Kasumi-1 (cell line): ENCODE measurements at regions not wholly inside any gene's neighbourhood (a gene's known extent, or its start where the extent isn't known, plus 50 kb on each side); places are given as distances from the start of the nearest gene placed in this dataset.

ENCODE experiments used
- DNase-seq, 2 experiments: peaks; one replicate each; lab custom pipeline; 2025; lab: John Stamatoyannopoulos, UW

GRCh38 chr10:29113616-29113945, 175.3 kb upstream of the LYZL1 start:
- no peak for DNase-seq

DNA sequence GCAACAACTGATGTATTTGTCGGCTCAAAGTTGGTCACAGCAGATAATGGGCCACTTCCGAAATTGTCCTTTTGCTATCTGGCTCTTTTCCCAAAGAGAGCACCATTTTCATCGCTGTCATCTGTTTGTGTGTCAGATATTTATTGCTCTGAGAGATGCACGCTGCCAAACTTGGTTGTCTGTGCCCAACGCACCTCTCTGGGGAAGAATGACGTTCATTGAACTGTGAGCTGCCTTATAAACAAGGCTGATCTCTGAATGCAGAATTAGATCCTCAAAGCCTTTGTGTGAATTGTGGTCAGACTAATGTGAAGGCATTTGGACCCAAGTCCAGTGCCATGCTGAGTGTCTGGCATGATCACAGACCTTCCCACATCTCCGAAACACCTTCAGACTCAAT, 174.7 kb upstream of the LYZL1 start:
- no peak for DNase-seq

GRCh38 chr10:29117781-29118180, 171.1 kb upstream of the LYZL1 start:
- no peak for DNase-seq

GRCh38 chr10:29119374-29119773, 169.5 kb upstream of the LYZL1 start:
- DNase-seq, result no peak

DNA sequence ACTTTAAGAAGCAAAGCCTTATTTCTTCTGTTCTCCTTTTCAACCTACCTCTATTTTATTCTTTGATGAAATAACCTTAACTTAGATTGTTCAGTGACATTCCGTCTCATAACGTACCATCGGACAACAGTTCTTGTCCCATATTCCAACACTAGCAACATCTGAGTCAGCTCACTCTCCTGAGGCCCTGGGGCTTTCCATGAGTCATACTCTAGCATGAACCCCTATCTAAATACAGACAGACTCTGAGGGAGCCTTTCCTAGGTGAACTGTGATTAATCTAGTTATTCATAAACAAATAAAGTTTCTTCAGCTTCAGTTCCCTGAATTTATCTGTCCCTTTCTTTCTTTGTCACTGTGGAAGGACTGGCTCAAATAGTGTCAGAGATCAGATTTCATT, 168.7 kb upstream of the LYZL1 start:
- DNase-seq, result no peak

DNA sequence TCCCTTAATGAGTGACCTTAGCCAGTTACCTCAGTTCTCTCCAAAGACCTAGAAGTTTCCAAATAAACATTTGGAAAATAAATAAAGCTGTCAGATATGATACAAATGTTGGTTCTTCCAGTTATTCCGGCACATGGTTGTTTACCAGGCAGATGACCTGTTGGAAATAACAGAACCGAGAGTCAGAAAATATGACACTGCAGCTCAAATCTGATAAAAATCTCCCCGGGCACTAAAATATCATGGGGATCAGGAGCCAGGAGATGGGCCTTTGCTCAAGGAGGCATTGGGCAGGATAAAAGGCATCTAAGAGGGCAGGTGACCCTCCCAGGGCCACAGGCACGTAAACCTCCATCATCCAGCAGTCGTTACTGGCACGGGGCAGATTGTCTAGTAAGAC, 164.0 kb upstream of the LYZL1 start:
- no peak for DNase-seq

DNA sequence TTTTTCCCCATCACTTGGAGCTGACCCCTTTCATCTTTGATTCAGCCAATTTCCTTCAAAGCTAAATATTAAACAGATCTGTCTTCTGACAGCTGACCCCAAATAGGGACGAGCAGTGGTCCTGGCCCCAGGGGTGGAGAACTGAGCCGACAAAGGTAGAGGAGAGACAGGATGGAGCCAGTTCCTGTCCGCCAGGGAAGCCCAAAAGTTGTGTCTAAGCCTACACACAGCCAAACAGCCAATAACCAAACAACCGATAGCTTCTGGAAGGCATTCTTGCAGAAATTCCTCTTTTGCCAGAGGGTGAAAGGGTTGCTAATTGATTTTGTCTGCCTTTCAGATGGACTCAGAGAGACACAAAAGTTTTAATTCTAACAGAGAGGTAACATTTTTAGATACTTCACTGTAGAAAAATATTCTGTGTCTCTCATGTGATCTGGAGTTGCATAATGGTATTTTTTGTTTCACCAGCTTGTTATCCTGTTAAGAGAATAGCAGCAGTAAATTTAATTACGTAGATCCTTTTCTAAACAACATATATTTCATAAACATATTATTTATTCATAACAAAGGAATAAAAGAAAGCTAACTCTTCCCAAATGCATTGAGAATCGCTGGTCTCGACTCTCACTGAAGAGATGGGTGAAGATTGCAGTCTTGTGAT, 161.7 kb upstream of the LYZL1 start:
- no peak for DNase-seq

DNA sequence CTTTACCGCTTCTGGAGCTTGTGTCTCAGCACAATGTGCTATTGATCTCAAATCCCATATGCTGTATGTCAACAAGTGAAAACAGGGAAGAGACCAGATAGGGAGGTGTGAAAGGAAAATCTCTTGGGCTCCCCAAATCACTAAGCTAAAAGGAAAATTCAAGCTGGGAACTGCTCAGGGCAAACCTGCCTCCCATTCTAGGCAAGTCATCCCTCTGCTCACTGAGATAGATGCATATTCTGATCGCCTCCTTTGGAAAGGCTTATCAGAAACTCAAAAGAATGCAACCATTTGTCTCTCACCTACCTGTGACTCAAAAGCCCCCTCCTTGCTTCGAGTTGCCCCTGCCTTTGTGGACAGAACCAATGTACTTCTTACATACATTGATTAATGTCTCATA, 161.1 kb upstream of the LYZL1 start:
- no peak for DNase-seq

DNA sequence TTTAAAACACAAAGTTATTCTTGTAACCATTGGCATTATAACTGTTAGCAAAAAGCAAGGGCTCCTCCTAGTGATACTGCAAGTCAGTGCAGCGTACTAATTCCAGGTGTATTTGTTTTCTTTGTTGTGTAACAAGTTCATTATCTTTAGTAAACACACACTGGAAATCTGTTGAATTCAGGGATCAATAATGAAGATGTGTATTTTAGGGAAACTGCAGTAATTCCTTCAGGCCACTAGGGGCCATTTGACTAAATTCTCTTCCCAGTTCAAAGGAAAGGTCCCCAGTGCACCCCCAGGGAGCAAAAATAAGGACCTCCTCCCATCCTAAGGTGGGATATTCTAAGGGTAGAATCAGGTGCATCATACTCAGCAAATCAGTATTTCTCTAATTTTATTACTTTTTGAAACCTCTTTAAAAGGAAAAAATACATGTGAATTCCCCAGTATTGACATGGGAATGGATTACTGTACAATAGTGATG, 158.6 kb upstream of the LYZL1 start:
- DNase-seq, result peak; percentile 23 to 37

DNA sequence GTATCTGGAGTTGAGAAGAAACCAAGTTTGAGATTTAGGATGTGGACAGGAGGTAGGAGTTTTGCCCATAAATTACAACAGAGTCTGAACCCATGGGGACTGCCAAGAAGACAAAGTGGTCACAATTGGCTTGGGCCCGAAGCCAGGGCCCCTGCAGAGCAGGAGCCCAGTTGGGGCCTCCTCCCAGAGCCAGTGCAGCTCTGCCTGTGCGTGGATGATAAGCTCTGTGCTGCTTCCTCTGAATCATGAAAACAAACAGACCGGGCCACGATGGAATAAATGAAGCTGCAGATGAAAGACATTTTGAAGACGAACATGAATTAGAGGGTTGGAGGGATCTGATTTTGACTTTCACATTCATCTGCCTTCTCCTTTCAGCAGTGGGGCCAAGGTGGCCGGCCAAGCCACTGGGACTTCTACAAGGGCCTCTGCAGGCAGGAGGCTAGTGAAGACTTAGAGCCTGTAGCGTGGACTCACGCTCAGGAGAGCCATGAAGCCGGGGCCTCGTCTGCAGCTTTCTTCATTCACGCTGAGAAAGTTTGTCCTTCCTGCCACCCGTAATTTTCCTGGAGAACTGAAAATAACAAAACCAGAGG, 156.8 kb upstream of the LYZL1 start:
- DNase-seq, result no peak

DNA sequence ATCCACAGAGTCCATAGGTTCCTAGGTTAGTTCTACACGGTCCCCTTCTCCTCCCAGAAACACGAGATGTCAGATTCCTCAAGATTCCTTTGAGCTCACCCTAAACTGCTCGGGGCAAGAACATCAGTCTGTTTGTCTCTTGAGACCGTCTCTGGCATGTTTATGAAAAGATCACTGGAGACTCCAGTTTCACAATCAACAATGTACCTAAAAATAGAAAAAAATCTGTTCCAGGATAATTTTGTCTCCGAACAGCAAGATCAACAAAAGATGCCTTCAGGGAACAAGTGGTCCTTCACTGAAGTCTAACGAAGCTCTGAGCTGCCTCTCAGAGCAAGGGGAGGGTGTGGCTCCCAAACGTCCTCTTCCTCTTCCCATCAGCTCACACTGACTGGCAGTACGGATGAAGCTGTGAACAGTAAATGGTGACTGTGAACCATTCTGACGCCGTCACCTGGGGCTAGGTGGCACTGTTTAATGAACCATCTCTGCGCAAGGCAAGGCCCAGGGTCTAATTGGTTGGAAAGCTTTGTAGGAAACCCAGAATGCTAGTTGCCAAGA, 156.2 kb upstream of the LYZL1 start:
- no peak for DNase-seq

- no peak for DNase-seq
Measured at GRCh38 chr10:29135337-29135736, 153.5 kb upstream of the LYZL1 start.

GRCh38 chr10:29136411-29136810, 152.5 kb upstream of the LYZL1 start:
- no peak for DNase-seq

GRCh38 chr10:29140151-29140550, 148.7 kb upstream of the LYZL1 start:
- DNase-seq, result no peak

DNA sequence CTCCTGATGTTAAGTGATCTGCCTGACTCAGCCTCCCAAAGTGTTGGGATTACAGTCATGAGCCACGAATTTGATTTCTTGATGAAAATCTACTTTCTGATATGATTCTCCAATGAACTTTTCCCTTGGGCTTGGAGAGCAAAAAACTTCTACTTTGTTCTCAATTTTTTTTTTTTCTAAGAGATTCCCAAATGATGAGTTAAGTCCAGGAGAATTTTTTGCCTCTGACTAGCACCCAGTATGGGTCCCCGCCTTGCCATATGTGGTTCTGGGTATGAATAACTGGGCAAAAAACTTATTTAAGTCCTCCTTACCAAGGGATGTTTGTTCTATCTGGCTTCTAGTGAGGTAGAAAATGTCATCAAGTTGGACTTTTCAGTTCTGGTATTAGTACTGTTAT, 147.9 kb upstream of the LYZL1 start:
- DNase-seq, result no peak

GRCh38 chr10:29141761-29142160, 147.1 kb upstream of the LYZL1 start:
- no peak for DNase-seq

- DNase-seq, result no peak
Measured at GRCh38 chr10:29142516-29143314, 146.2 kb upstream of the LYZL1 start.

DNA sequence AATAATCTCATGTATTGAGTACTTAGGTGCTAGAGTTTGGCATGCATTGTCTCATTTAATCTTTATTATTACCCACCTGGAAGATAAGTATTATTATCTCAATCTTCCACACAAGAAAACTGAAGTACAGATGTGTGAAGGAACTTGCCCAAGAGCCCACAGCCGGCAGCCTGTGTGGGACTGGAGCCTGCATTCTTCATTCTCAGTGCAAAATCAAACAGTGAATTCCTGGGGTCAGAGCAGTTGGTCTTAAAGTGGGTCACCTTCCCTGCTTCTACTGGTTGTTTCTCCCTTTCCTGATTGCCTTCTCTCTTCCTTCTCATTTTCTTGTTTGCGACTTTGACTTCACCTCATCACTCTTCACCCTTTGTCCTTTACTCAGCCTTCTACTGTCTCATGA, 144.7 kb upstream of the LYZL1 start:
- no peak for DNase-seq

- no peak for DNase-seq
Measured at GRCh38 chr10:29146311-29147100, 142.4 kb upstream of the LYZL1 start.

DNA sequence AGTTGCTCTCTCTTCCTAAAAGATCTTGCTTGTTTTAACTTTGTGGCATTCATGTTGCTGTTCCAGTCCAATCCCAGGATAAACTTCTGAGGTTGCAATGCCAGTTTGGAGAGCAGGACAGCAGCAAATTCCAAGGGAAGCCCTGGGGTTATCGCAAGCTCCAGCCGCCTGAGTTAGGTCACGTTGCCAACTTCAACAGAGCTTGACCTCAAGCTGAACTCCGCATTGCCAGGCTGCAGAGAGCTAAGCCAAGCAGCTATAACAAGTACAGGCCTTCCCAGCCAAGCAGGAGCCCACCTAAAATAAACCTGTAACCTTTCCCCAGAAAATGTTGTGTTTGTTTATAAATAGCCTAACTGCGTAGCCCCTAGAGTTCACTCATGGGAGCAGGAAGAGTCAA, 138.9 kb upstream of the LYZL1 start:
- no peak for DNase-seq

DNA sequence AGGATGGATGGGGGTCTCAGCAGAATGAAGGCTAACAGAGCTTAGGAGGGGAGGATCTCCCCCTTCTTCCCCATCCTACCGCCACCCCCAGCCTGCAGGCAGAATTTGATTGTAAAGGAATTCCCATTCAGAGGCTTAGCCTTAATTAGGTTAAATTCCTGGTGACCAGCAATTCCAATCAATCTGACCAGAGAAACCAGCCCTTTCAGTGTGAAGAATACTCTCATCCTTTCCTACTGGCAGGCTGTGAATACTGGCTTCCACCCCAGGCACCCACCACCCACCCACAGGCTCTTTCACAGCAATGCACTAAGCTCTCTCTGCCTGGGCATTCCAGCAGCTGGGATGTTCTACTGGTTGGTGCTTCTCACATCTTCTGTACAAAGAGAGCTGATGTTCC, 137.9 kb upstream of the LYZL1 start:
- no peak for DNase-seq

- no peak for DNase-seq
Measured at GRCh38 chr10:29157321-29157720, 131.5 kb upstream of the LYZL1 start.
